Heart left ventricle (tissue), 16 donors: ENCODE measurements at regions not wholly inside any gene's neighbourhood (a gene's known extent, or its start where the extent isn't known, plus 50 kb on each side); places are given as distances from the start of the nearest gene placed in this dataset.
A peak's percentile ranks its signal among the peaks of the same experiment; 100 is the strongest.

Source experiments
- ATAC-seq, 4 donors: fragments of 200-7000 bp; cut with Tn5 transposase; one replicate each; pipeline ENCODE4 v1.9.1; 2020 to 2022; ENCODE audit warnings: moderate library complexity in 4 of 4, mild to moderate bottlenecking in 3 of 4, moderate number of reproducible peaks in 1 of 4
- DNase-seq, 5 donors: peaks; one replicate each; pipeline ENCODE4 v3.0.0-alpha.2; 2020
- H3K27ac ChIP-seq, 12 donors: fragments of 200-600 bp; sonication (generic) in 4 of 12; one replicate each; pipeline versions ENCODE4 v1.5.0 to v1.8.0; 2016 to 2022; ENCODE audit warnings: mild to moderate bottlenecking in 2 of 12
- H3K27me3 ChIP-seq, 9 donors: fragments of 200-600 bp; sonication (generic) in 2 of 9; one replicate each; pipeline versions ENCODE4 v1.5.1 to v1.8.0; 2016 to 2022; ENCODE audit warnings: mild to moderate bottlenecking in 3 of 9
- H3K36me3 ChIP-seq, 9 donors: fragments of 200-600 bp; sonication (generic) in 2 of 9; one replicate each; pipeline versions ENCODE4 v1.5.0 to v1.8.0; 2018 to 2022; ENCODE audit warnings: mild to moderate bottlenecking in 2 of 9
- H3K4me1 ChIP-seq, 12 donors: fragments of 200-600 bp; sonication (generic) in 4 of 12; one replicate each; pipeline versions ENCODE4 v1.5.0 to v1.8.0; 2016 to 2022; ENCODE audit warnings: mild to moderate bottlenecking in 3 of 12
- H3K4me3 ChIP-seq, 12 donors: fragments of 200-600 bp; sonication (generic) in 4 of 12; one replicate each; pipeline versions ENCODE4 v1.5.0 to v1.8.0; 2017 to 2022; ENCODE audit warnings: mild to moderate bottlenecking in 9 of 12, moderate library complexity in 4 of 12
- H3K9me3 ChIP-seq, 12 donors: fragments of 200-600 bp; sonication (generic) in 4 of 12; one replicate each; pipeline versions ENCODE4 v1.5.0 to v1.8.0; 2016 to 2022; ENCODE audit warnings: mild to moderate bottlenecking in 1 of 12
- POLR2A ChIP-seq, 2 donors: fragments of 450-650 bp; IDR thresholded peaks; one replicate each; pipeline ENCODE4 v1.6.1; 2017; ENCODE audit warnings: antibody characterized with exemption in 2 of 2, mild to moderate bottlenecking in 2 of 2, moderate library complexity in 2 of 2
- WGBS, 4 donors: extraction: QIAGEN DNeasy Blood & Tissue Kit in 2 of 4; methylation state at CpG; one replicate each; pipeline versions ENCODE4 v1.1.5 to v1.1.7; 2013 to 2018; 5-methylcytosine and 5-hydroxymethylcytosine counted together
- intact Hi-C, 10 donors: fragments of 100-400 bp; cut with DNase I; formaldehyde crosslinking; loops; one replicate each; pipeline versions ENCODE4 v1.11.1 to v1.14.2; 2022
- TF ChIP-seq, protein P1 (sequence below), 12 donors: fragments of 200-600 bp; sonication (generic) in 4 of 12; IDR thresholded peaks; one replicate each; pipeline versions ENCODE4 v1.5.0 to v1.8.0; 2018 to 2022; ENCODE audit warnings: antibody characterized with exemption in 12 of 12, mild to moderate bottlenecking in 5 of 12
- donor health status: ischemic (EF 13 %, LVEDD 7.1; RV severe dilation, severe dysfunction).
- donor health status: healthy with polysubstance abuse.
- donor health status: DM: no; HTN: yes; CAD: no.
- donor health status: DM: no; HTN: no; CAD: no.
- donor health status: ischemic (EF 25% LVEDD 6.9; RV normal size, moderate dysfunction).
- donor health status: ischemic (EF 25% LVEDD 5.7; RV mildly dilated, moderate dysfunction).
- donor health status: healthy.
- donor health status: DM: yes; HTN: yes; CAD: no.
- donor health status: ischemic (EF 35%, LVEDD 5.7; RV mildly dilated, moderate dysfunction).
- donor health status: nonischemic (EF 11% LVEDD 7.7; RV severe dilation, severe dysfunction).
- donor health status: DM: yes; HTN: yes; CAD: no.
- donor health status: PGD.
- donor health status: ischemic (EF 29% LVEDD 5.4; RV normal size, mild dysfunction).
- donor health status: nonischemic (EF 23%, LVEDD 6.1; RV moderate dilation, normal function).

GRCh38 chr9:109974143-109974917 is 194.3 kb downstream of the PALM2AKAP2 start:
- no peaks in the 10 kb centered on the region for H3K27me3 ChIP-seq
- H3K4me3 ChIP-seq, result no peak overlapping the region
- TF ChIP-seq POLR2A (IDR thresholded peaks at IDR 0.05), result no peak
- TF ChIP-seq, protein P1, sequence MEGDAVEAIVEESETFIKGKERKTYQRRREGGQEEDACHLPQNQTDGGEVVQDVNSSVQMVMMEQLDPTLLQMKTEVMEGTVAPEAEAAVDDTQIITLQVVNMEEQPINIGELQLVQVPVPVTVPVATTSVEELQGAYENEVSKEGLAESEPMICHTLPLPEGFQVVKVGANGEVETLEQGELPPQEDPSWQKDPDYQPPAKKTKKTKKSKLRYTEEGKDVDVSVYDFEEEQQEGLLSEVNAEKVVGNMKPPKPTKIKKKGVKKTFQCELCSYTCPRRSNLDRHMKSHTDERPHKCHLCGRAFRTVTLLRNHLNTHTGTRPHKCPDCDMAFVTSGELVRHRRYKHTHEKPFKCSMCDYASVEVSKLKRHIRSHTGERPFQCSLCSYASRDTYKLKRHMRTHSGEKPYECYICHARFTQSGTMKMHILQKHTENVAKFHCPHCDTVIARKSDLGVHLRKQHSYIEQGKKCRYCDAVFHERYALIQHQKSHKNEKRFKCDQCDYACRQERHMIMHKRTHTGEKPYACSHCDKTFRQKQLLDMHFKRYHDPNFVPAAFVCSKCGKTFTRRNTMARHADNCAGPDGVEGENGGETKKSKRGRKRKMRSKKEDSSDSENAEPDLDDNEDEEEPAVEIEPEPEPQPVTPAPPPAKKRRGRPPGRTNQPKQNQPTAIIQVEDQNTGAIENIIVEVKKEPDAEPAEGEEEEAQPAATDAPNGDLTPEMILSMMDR (IDR thresholded peaks at IDR 0.05), result no peak
- H3K4me1 ChIP-seq, result peaks cover 0 to 56% (median 26%) of the 10 kb centered on the region in 12 donors
- intact Hi-C loops, result no loop called here
- DNase-seq (peak in 4 of 5 donors; percentile 25 to 79 (median 60)), ATAC-seq (peak; percentile 70 to 90 (median 80))
- H3K27ac ChIP-seq, result peak overlapping the region in 4 of 12 donors; percentile 5 to 83 (median 36)
- no peaks in the 10 kb centered on the region for H3K36me3 ChIP-seq
- H3K9me3 ChIP-seq, result no peaks in the 10 kb centered on the region
- 71 to 77% (median 75%) methylated on average over 7 of the region's 7 CpGs for WGBS, 4 donors

DNA sequence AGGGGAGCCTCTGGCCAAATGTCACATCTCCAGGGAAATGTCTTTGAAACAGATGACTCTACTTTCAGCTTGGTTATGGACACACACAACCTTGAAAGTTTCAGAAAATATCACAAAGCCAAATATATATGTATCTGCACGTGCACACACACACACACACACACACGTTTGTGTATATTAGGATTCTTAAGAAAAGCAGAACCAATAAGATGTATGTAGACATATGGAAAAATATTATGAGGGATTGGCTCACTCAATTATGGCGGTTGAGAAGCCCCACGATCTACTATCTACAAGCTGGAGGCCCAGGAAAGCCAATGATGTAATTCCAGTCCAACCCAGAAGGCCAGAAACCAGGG is 194.9 kb downstream of the PALM2AKAP2 start:
- H3K9me3 ChIP-seq, result no peaks in the 10 kb centered on the region
- no peaks in the 10 kb centered on the region for H3K27me3 ChIP-seq
- H3K36me3 ChIP-seq, result no peaks in the 10 kb centered on the region
- intact Hi-C loops, result no loop called here
- no peak for DNase-seq
- no peak for TF ChIP-seq POLR2A (IDR thresholded peaks at IDR 0.05)
- TF ChIP-seq, protein P1 (IDR thresholded peaks at IDR 0.05), result no peak
- 89 to 96% (median 94%) methylated on average over 4 of the region's 4 CpGs for WGBS, 4 donors
- peak overlapping the region in 1 of 12 donors; percentile 83 for H3K27ac ChIP-seq
- no peak overlapping the region for H3K4me3 ChIP-seq
- H3K4me1 ChIP-seq, result peaks cover 0 to 51% (median 22%) of the 10 kb centered on the region in 12 donors
- ATAC-seq, result no peak

DNA sequence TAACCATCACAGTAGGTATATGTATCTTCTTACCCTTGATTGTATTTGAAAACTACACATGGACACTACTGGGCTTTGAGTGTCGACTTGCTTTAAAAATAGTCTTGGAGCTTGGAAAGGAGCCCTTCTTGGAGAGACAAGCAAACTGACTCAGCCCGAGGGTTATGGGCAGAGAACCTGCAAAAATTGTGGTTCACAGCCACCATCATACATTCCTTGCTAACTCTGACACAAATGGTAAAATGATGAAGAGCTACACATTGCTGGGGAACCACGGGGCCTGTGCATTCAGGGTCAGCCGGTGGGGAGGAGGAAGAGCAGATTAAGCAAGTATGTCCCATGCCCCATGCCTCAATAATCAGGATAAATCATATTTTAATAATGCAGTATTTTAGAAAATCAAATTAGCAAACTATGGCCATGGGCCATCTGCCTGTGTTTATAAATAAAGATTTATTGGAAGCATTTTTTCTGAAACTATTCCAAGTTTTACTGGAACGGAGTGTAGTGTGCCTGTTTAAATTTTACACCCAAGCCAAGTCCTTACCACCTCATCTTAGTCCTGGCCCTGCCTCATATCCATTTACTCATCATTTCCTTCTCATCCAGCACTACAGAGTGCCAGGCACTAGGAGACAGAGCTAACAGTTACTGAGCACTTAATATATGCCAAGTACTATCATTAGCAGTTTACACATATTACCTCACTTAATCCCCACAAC is 195.7 kb downstream of the PALM2AKAP2 start:
- Histone ChIP-seq H3K36me3 (no peaks in the 10 kb centered on the region), H3K9me3 (no peaks in the 10 kb centered on the region), H3K27me3 (no peaks in the 10 kb centered on the region), H3K27ac (no peak overlapping the region), H3K4me1 (peaks cover 0 to 42% (median 14%) of the 10 kb centered on the region in 12 donors), H3K4me3 (no peak overlapping the region)
- intact Hi-C loops, result no loop called here
- ATAC-seq (no peak), DNase-seq (no peak)
- WGBS, 4 donors, result 69 to 80% (median 78%) methylated on average over 5 of the region's 5 CpGs
- TF ChIP-seq, protein P1 (IDR thresholded peaks at IDR 0.05), result no peak
- TF ChIP-seq POLR2A (IDR thresholded peaks at IDR 0.05), result no peak

DNA sequence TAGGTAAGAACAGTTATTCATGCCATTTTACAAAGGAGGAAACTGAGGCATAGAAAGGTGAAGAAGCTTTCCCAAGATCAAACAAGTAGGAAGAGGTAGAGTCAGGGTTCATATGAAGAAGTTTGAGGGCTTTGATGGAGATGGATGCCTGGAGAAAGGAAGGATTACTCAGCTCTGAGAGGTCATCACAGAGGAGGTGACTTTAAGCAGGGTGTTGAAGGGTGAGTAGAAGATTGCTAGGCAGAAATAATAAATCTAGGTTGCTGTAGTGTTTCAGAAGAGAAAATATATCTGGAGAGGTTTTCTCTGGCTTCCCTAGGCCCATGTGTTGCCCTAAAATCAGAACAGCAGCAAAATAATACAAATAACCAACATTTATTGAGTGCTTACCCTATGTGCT is 196.3 kb downstream of the PALM2AKAP2 start:
- H3K36me3 ChIP-seq, result no peaks in the 10 kb centered on the region
- ATAC-seq (no peak), DNase-seq (no peak)
- no peak overlapping the region for H3K27ac ChIP-seq
- H3K9me3 ChIP-seq, result no peaks in the 10 kb centered on the region
- TF ChIP-seq POLR2A (IDR thresholded peaks at IDR 0.05), result no peak
- TF ChIP-seq, protein P1 (IDR thresholded peaks at IDR 0.05), result no peak
- peaks cover 0 to 38% (median 14%) of the 10 kb centered on the region in 12 donors for H3K4me1 ChIP-seq
- intact Hi-C loops, result no loop called here
- no peaks in the 10 kb centered on the region for H3K27me3 ChIP-seq
- H3K4me3 ChIP-seq, result no peak overlapping the region
